OCI-LY1 (cell line): ENCODE measurements at regions not wholly inside any gene's neighbourhood (a gene's known extent, or its start where the extent isn't known, plus 50 kb on each side); places are given as distances from the start of the nearest gene placed in this dataset.

Experiments used
- H2AFZ ChIP-seq: fragments of 200-600 bp; sonication (generic), shearing (Covaris generic); 2 replicates; pipeline ENCODE4 v1.6.0; 2014; ENCODE audit warnings: antibody characterized with exemption, mild to moderate bottlenecking, low read length
- H3F3A ChIP-seq: fragments of 200-600 bp; sonication (generic), shearing (Covaris generic); 2 replicates; pipeline ENCODE4 v1.6.0; 2014; ENCODE audit warnings: mild to moderate bottlenecking, antibody characterized with exemption, low read length, moderate library complexity; ENCODE audit not compliant: insufficient read depth
- H3K27ac ChIP-seq: fragments of 200-600 bp; sonication (generic); 2 replicates; pipeline ENCODE4 v1.5.1; 2014; ENCODE audit warnings: low read length, mixed run types, mild to moderate bottlenecking, low read depth; ENCODE audit not compliant: poor library complexity, severe bottlenecking
- H3K27me3 ChIP-seq: fragments of 200-600 bp; sonication (generic); 2 replicates; pipeline ENCODE4 v1.6.0; 2014; ENCODE audit warnings: antibody characterized with exemption, mild to moderate bottlenecking, low read length, moderate library complexity; ENCODE audit not compliant: insufficient read depth
- H3K36me3 ChIP-seq: fragments of 200-600 bp; sonication (generic); 2 replicates; pipeline ENCODE4 v1.6.1; 2014; ENCODE audit warnings: mild to moderate bottlenecking, antibody characterized with exemption, low read length, moderate library complexity, mixed read lengths; ENCODE audit not compliant: insufficient read depth
- H3K4me1 ChIP-seq: fragments of 200-600 bp; sonication (generic); 2 replicates; pipeline ENCODE4 v1.5.1; 2014; ENCODE audit warnings: mild to moderate bottlenecking, low read length, moderate library complexity; ENCODE audit not compliant: insufficient read depth, severe bottlenecking
- H3K4me2 ChIP-seq: fragments of 200-600 bp; sonication (generic), shearing (Covaris generic); 2 replicates; pipeline ENCODE4 v1.6.1; 2014; ENCODE audit warnings: low read length
- H3K4me3 ChIP-seq: fragments of 200-600 bp; sonication (generic); 2 replicates; pipeline ENCODE4 v1.5.1; 2014; ENCODE audit warnings: low read length, low read depth, mild to moderate bottlenecking, mixed read lengths; ENCODE audit not compliant: poor library complexity, severe bottlenecking
- H3K79me2 ChIP-seq: fragments of 200-600 bp; shearing (Covaris generic); 2 replicates; pipeline ENCODE4 v1.6.1; 2016; ENCODE audit warnings: mixed run types, low read length, mixed read lengths; ENCODE audit not compliant: insufficient read depth
- H3K9ac ChIP-seq: fragments of 200-600 bp; sonication (generic), shearing (Covaris generic); 2 replicates; pipeline ENCODE4 v1.6.1; 2014; ENCODE audit warnings: mild to moderate bottlenecking, low read length, mixed read lengths
- H3K9me2 ChIP-seq: fragments of 200-600 bp; sonication (generic), shearing (Covaris generic); 2 replicates; pipeline ENCODE4 v1.6.1; 2014; ENCODE audit warnings: low read depth, mild to moderate bottlenecking, low read length, mixed read lengths
- H3K9me3 ChIP-seq: fragments of 200-600 bp; shearing (Covaris generic); 2 replicates; pipeline ENCODE4 v1.6.1; 2014; ENCODE audit warnings: low read length, mixed read lengths
- H4K20me1 ChIP-seq: fragments of 200-600 bp; sonication (generic), shearing (Covaris generic); 2 replicates; pipeline ENCODE4 v1.6.0; 2016; ENCODE audit warnings: mild to moderate bottlenecking, low read length; ENCODE audit not compliant: insufficient read depth
- CTCF ChIP-seq: fragments of 200-600 bp; sonication (generic), shearing (Covaris generic); IDR thresholded peaks from 2 replicates; pipeline ENCODE4 v1.5.1; 2017; ENCODE audit warnings: mild to moderate bottlenecking, antibody characterized with exemption, low read length, moderate library complexity, mixed read lengths
- EZH2 ChIP-seq: fragments of 200-600 bp; sonication (generic), shearing (Covaris generic); IDR thresholded peaks from 2 replicates; pipeline ENCODE4 v1.8.0; 2017; ENCODE audit warnings: borderline replicate concordance, mixed run types, mild to moderate bottlenecking, antibody characterized with exemption, low read length, moderate library complexity, mixed read lengths

GRCh38 chr4:14111730-14112181, 484.2 kb upstream of the BOD1L1 start:
- TF ChIP-seq EZH2 (no peak), CTCF (no peak)
- H3K27ac ChIP-seq, result no peak overlapping the region
- H3K36me3 ChIP-seq, result no peaks in the 10 kb centered on the region
- H2AFZ ChIP-seq, result no peak overlapping the region
- H3K27me3 ChIP-seq, result no peaks in the 10 kb centered on the region
- no peaks in the 10 kb centered on the region for H3K9me2 ChIP-seq
- H3K4me1 ChIP-seq, result no peaks in the 10 kb centered on the region
- H3K9me3 ChIP-seq, result no peaks in the 10 kb centered on the region
- H3F3A ChIP-seq, result no peaks in the 10 kb centered on the region
- H3K4me2 ChIP-seq, result no peak overlapping the region
- H3K79me2 ChIP-seq, result no peaks in the 10 kb centered on the region
- no peak overlapping the region for H3K4me3 ChIP-seq
- no peak overlapping the region for H3K9ac ChIP-seq
- H4K20me1 ChIP-seq, result no peaks in the 10 kb centered on the region

- Histone ChIP-seq H3K79me2 (no peaks in the 10 kb centered on the region), H3K27ac (no peak overlapping the region), H3K4me2 (no peak overlapping the region), H3K36me3 (no peaks in the 10 kb centered on the region), H2AFZ (no peak overlapping the region), H3K4me1 (no peaks in the 10 kb centered on the region), H3K9me3 (no peaks in the 10 kb centered on the region), H3K9ac (no peak overlapping the region), H3K4me3 (no peak overlapping the region), H3K9me2 (no peaks in the 10 kb centered on the region), H4K20me1 (no peaks in the 10 kb centered on the region), H3F3A (no peaks in the 10 kb centered on the region), H3K27me3 (no peaks in the 10 kb centered on the region)
- TF ChIP-seq CTCF, result no peak
- no peak for TF ChIP-seq EZH2
Observed at GRCh38 chr4:14115106-14115505, 487.6 kb upstream of the BOD1L1 start.

GRCh38 chr4:14117575-14118238, 490.2 kb upstream of the BOD1L1 start:
- Histone ChIP-seq H3K4me1 (no peaks in the 10 kb centered on the region), H3K9me3 (no peaks in the 10 kb centered on the region), H3K27ac (no peak overlapping the region), H3K9ac (no peak overlapping the region), H2AFZ (no peak overlapping the region), H3K9me2 (no peaks in the 10 kb centered on the region), H4K20me1 (no peaks in the 10 kb centered on the region), H3F3A (no peaks in the 10 kb centered on the region), H3K79me2 (no peaks in the 10 kb centered on the region), H3K4me2 (no peak overlapping the region), H3K36me3 (no peaks in the 10 kb centered on the region), H3K4me3 (no peak overlapping the region), H3K27me3 (no peaks in the 10 kb centered on the region)
- TF ChIP-seq EZH2, result no peak
- TF ChIP-seq CTCF, result no peak
